A673 (cell line): ENCODE measurements at regions not wholly inside any gene's neighbourhood (a gene's known extent, or its start where the extent isn't known, plus 50 kb on each side); places are given as distances from the start of the nearest gene placed in this dataset.
A peak's percentile ranks its signal among the peaks of the same experiment; 100 is the strongest.

Source experiments
- BruUV-seq: library from RNA; stranded (reverse); fragments of 400-500 nt; replicated peaks from 2 replicates; lab custom pipeline; 2021; lab: Mats Ljungman, UMichigan
- CTCF ChIA-PET: fragments of 300-600 bp; sonication (Branson Sonifier 250); formaldehyde crosslinking; loops from one replicate; lab custom pipeline; 2022; ENCODE audit warnings: antibody characterized with exemption; lab: Charles Lee
- POLR2A ChIA-PET: fragments of 300-600 bp; sonication (Branson Sonifier 250); formaldehyde crosslinking; loops from one replicate; lab custom pipeline; 2022; ENCODE audit warnings: antibody characterized with exemption; ENCODE audit not compliant: low non-redundant PET; lab: Charles Lee
- DNase-seq: peaks from one replicate; pipeline ENCODE4 v3.0.0-alpha.2; 2015; ENCODE audit warnings: low spot score
- H3K27ac ChIP-seq: fragments of 200-600 bp; sonication (generic); 2 replicates; pipeline ENCODE4 v1.5.1; 2016; ENCODE audit warnings: mixed run types, low read depth, mild to moderate bottlenecking, mixed read lengths, antibody characterized with exemption, low read length; ENCODE audit not compliant: poor library complexity, severe bottlenecking
- H3K27me3 ChIP-seq: fragments of 200-600 bp; sonication (generic); replicated peaks from 2 replicates; pipeline ENCODE4 v1.6.1; 2017; ENCODE audit warnings: mixed run types, low read depth, mild to moderate bottlenecking, mixed read lengths, antibody characterized with exemption, low read length; ENCODE audit not compliant: insufficient read depth, poor library complexity
- H3K36me3 ChIP-seq: fragments of 200-600 bp; sonication (generic); 2 replicates; pipeline ENCODE4 v1.6.1; 2016; ENCODE audit warnings: mixed run types, mild to moderate bottlenecking, mixed read lengths, antibody characterized with exemption, low read length; ENCODE audit not compliant: insufficient read depth, poor library complexity, severe bottlenecking
- H3K4me1 ChIP-seq: fragments of 200-600 bp; sonication (generic); 2 replicates; pipeline ENCODE4 v1.6.1; 2017; ENCODE audit warnings: mixed run types, mild to moderate bottlenecking, mixed read lengths, antibody characterized with exemption, low read length; ENCODE audit not compliant: insufficient read depth, poor library complexity, severe bottlenecking
- H3K4me3 ChIP-seq: fragments of 200-600 bp; sonication (generic); 2 replicates; pipeline ENCODE4 v1.5.1; 2016; ENCODE audit warnings: low read depth, mixed run types, mild to moderate bottlenecking, mixed read lengths, low read length; ENCODE audit not compliant: poor library complexity, severe bottlenecking
- H3K9me3 ChIP-seq: fragments of 200-600 bp; sonication (generic); 2 replicates; pipeline ENCODE4 v1.6.1; 2016; ENCODE audit warnings: mixed run types, low read depth, mild to moderate bottlenecking, mixed read lengths, antibody characterized with exemption, low read length; ENCODE audit not compliant: poor library complexity, severe bottlenecking
- EZH2 ChIP-seq: fragments of 200-600 bp; sonication (generic); IDR thresholded peaks from 2 replicates; pipeline ENCODE4 v1.6.1; 2017; ENCODE audit warnings: borderline replicate concordance, low read depth, mild to moderate bottlenecking, mixed read lengths, antibody characterized with exemption, low read length; ENCODE audit not compliant: poor library complexity, severe bottlenecking
- intact Hi-C: fragments of 100-400 bp; cut with micrococcal nuclease; formaldehyde crosslinking; loops from one replicate; pipeline ENCODE4 v1.10.0; 2022; ENCODE audit not compliant: unreplicated experiment
- TF ChIP-seq, protein P1 (sequence below): fragments of 300-800, 200-600 bp; sonication (generic); conservative IDR thresholded peaks from 2 replicates; pipeline ENCODE4 v1.5.1; 2017; ENCODE audit warnings: low read depth, mild to moderate bottlenecking, antibody characterized with exemption, low read length, moderate library complexity, mixed read lengths

DNA sequence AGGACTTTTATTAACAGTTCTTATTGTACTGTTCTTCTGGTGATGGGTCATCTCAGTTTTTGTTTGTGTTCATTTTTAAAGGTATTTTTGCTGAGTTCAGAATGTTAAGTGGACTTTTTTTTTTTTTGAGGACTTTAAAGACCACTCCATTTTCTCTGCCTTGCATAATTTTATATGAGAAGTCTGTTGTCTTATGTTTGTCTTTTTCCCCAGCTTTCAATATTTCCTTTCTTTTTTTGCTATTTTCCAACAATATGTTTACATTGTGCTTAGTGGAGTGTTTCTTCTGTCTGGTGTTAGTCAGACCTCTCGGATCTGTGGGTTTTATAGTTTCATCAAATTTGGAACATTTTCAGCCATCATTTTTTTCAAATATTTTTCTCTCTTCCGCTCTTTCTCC lies 290.0 kb upstream of the TNRC6C start:
- intact Hi-C loops = no loop called here
- no peaks in the 10 kb centered on the region for H3K36me3 ChIP-seq
- DNase-seq = no peak
- no peak overlapping the region for H3K4me3 ChIP-seq
- CTCF ChIA-PET = no interaction called here
- peaks cover 17% of the 10 kb centered on the region for H3K4me1 ChIP-seq
- no TSS peak for BruUV-seq
- TF ChIP-seq, protein P1, sequence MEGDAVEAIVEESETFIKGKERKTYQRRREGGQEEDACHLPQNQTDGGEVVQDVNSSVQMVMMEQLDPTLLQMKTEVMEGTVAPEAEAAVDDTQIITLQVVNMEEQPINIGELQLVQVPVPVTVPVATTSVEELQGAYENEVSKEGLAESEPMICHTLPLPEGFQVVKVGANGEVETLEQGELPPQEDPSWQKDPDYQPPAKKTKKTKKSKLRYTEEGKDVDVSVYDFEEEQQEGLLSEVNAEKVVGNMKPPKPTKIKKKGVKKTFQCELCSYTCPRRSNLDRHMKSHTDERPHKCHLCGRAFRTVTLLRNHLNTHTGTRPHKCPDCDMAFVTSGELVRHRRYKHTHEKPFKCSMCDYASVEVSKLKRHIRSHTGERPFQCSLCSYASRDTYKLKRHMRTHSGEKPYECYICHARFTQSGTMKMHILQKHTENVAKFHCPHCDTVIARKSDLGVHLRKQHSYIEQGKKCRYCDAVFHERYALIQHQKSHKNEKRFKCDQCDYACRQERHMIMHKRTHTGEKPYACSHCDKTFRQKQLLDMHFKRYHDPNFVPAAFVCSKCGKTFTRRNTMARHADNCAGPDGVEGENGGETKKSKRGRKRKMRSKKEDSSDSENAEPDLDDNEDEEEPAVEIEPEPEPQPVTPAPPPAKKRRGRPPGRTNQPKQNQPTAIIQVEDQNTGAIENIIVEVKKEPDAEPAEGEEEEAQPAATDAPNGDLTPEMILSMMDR = no peak
- no peak for TF ChIP-seq EZH2
- H3K9me3 ChIP-seq = peaks cover 16% of the 10 kb centered on the region
- no peak overlapping the region for H3K27ac ChIP-seq
- no peaks in the 10 kb centered on the region for H3K27me3 ChIP-seq
- POLR2A ChIA-PET = no interaction called here

DNA sequence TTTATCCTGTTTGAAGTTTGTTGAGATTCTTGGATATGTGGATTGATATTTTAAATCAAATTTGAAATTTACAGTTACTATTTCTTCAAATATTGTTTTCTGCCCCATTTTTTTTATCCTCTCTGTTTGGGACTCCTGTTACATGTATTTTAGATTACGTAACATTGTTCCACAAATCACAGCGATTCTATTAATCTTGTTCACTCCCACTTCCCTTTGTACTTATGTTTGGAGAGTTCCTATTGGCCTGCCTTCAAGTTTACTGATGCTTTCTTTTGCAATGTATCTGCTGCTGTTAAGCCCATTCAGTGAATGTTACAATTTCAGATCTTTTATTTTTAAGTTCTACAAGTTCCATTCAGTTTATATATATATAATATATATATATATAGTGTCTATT lies 288.3 kb upstream of the TNRC6C start:
- H3K27ac ChIP-seq = no peak overlapping the region
- no TSS peak for BruUV-seq
- ChIA-PET POLR2A (no interaction called here), CTCF (no interaction called here)
- H3K36me3 ChIP-seq = no peaks in the 10 kb centered on the region
- intact Hi-C loops = no loop called here
- no peak overlapping the region for H3K4me3 ChIP-seq
- DNase-seq = peak; percentile 29
- peaks cover 16% of the 10 kb centered on the region for H3K9me3 ChIP-seq
- no peak for TF ChIP-seq EZH2
- TF ChIP-seq, protein P1 = no peak
- no peaks in the 10 kb centered on the region for H3K27me3 ChIP-seq
- H3K4me1 ChIP-seq = peaks cover 17% of the 10 kb centered on the region

DNA sequence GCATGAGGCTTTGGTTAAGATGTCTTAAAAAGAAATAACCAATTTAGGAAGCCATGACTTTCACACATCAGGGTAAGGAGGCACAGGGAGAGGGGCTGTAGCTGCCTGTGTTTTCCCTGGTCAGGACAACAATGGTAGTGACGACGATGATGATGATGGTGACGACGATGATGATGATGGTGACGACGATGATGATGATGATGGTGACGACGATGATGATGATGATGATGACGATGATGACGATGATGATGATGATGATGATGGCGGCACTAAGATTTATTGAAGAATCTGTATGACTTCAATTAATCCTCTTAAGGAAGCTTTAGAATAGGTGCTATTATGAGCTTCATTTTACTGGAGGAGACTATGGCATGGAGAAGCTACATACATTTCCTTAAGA lies 284.1 kb upstream of the TNRC6C start:
- POLR2A ChIA-PET = interaction anchor here (0.5 kb wide), 1 partner anchor 284 kb away, joined by 8 read pairs; the partner anchor contains the start of gene TNRC6C
- Histone ChIP-seq H3K27ac (no peak overlapping the region), H3K9me3 (peaks cover 4% of the 10 kb centered on the region), H3K27me3 (no peaks in the 10 kb centered on the region), H3K4me3 (no peak overlapping the region), H3K36me3 (no peaks in the 10 kb centered on the region), H3K4me1 (peaks cover 5% of the 10 kb centered on the region)
- DNase-seq = no peak
- intact Hi-C loops = no loop called here
- no peak for TF ChIP-seq EZH2
- TF ChIP-seq, protein P1 = no peak
- CTCF ChIA-PET = no interaction called here
- BruUV-seq = no TSS peak
